OCI-LY3 (cell line): ENCODE measurements at regions not wholly inside any gene's neighbourhood (a gene's known extent, or its start where the extent isn't known, plus 50 kb on each side); places are given as distances from the start of the nearest gene placed in this dataset.

Source experiments
- H2AFZ ChIP-seq: fragments of 200-600, 300-600 bp; shearing (Covaris generic); 2 replicates; pipeline ENCODE4 v1.6.0; 2014; ENCODE audit warnings: antibody characterized with exemption, low read depth, low read length
- H3K27ac ChIP-seq: fragments of 200-600, 300-600 bp; sonication (generic); 2 replicates; pipeline ENCODE4 v1.5.1; 2014; ENCODE audit warnings: mild to moderate bottlenecking, low read length, moderate library complexity, mixed read lengths
- H3K27me3 ChIP-seq: fragments of 200-600, 300-600 bp; sonication (generic); 2 replicates; pipeline ENCODE4 v1.6.1; 2014; ENCODE audit warnings: low read depth, low read length, mixed read lengths
- H3K36me3 ChIP-seq: fragments of 200-600, 300-600 bp; sonication (generic); replicated peaks from 2 replicates; pipeline ENCODE3; 2014; ENCODE audit warnings: low read depth, low read length, mixed read lengths
- H3K4me1 ChIP-seq: fragments of 300-600, 200-600 bp; sonication (generic); 2 replicates; pipeline ENCODE4 v1.6.1; 2014; ENCODE audit warnings: low read length, mixed read lengths
- H3K4me2 ChIP-seq: fragments of 200-600, 300-600 bp; sonication (generic); 2 replicates; pipeline ENCODE4 v1.6.1; 2014; ENCODE audit warnings: low read length, mixed read lengths
- H3K4me3 ChIP-seq: fragments of 300-600, 200-600 bp; sonication (generic); 2 replicates; pipeline ENCODE4 v1.5.1; 2014; ENCODE audit warnings: antibody characterized with exemption, mild to moderate bottlenecking, low read length, moderate library complexity
- H3K79me2 ChIP-seq: fragments of 300-600, 200-600 bp; shearing (Covaris generic); 2 replicates; pipeline ENCODE4 v1.6.1; 2014; ENCODE audit warnings: mild to moderate bottlenecking, low read length, mixed read lengths
- H3K9ac ChIP-seq: fragments of 300-600, 200-600 bp; shearing (Covaris generic); 2 replicates; pipeline ENCODE4 v1.6.0; 2014; ENCODE audit warnings: mild to moderate bottlenecking, low read length, moderate library complexity
- H3K9me3 ChIP-seq: fragments of 200-600, 300-600 bp; shearing (Covaris generic); 2 replicates; pipeline ENCODE4 v1.6.1; 2014; ENCODE audit warnings: low read length, mixed read lengths; ENCODE audit not compliant: insufficient read depth
- H4K20me1 ChIP-seq: fragments of 200-600, 300-600 bp; sonication (generic); 2 replicates; pipeline ENCODE4 v1.6.1; 2016; ENCODE audit warnings: low read length, mixed read lengths; ENCODE audit not compliant: insufficient read depth
- CTCF ChIP-seq: fragments of 200-600, 300-600 bp; sonication (generic); IDR thresholded peaks from 2 replicates; pipeline ENCODE4 v1.5.1; 2014; ENCODE audit warnings: antibody characterized with exemption, low read length, low read depth
- EZH2phosphoT487 ChIP-seq: fragments of 200-600 bp; shearing (Covaris generic); IDR thresholded peaks from 2 replicates; pipeline ENCODE4 v1.6.1; 2018; ENCODE audit warnings: antibody characterized with exemption, mixed run types, low read depth

- peaks cover 25% of the 10 kb centered on the region for H3K27me3 ChIP-seq
- no peaks in the 10 kb centered on the region for H4K20me1 ChIP-seq
- no peak overlapping the region for H3K4me2 ChIP-seq
- no peaks in the 10 kb centered on the region for H3K4me1 ChIP-seq
- TF ChIP-seq CTCF (no peak), EZH2phosphoT487 (no peak)
- H3K36me3 ChIP-seq, result no peaks in the 10 kb centered on the region
- H3K27ac ChIP-seq, result no peak overlapping the region
- H3K79me2 ChIP-seq, result no peaks in the 10 kb centered on the region
- H2AFZ ChIP-seq, result no peak overlapping the region
- no peak overlapping the region for H3K4me3 ChIP-seq
- H3K9ac ChIP-seq, result no peak overlapping the region
- no peaks in the 10 kb centered on the region for H3K9me3 ChIP-seq
These were observed 63.0 kb upstream of the PTPN3 start for GRCh38 chr9:109561137-109561536.

- Histone ChIP-seq H3K4me1 (no peaks in the 10 kb centered on the region), H3K79me2 (no peaks in the 10 kb centered on the region), H3K4me3 (no peak overlapping the region), H3K4me2 (no peak overlapping the region), H2AFZ (no peak overlapping the region), H4K20me1 (no peaks in the 10 kb centered on the region), H3K9me3 (no peaks in the 10 kb centered on the region), H3K9ac (no peak overlapping the region), H3K27me3 (peaks cover 24% of the 10 kb centered on the region), H3K27ac (no peak overlapping the region), H3K36me3 (no peaks in the 10 kb centered on the region)
- TF ChIP-seq CTCF, result no peak
- no peak for TF ChIP-seq EZH2phosphoT487
These were observed 70.0 kb upstream of the PTPN3 start for GRCh38 chr9:109568089-109568488.

- no peak overlapping the region for H2AFZ ChIP-seq
- TF ChIP-seq EZH2phosphoT487 (no peak), CTCF (no peak)
- H3K79me2 ChIP-seq, result no peaks in the 10 kb centered on the region
- no peaks in the 10 kb centered on the region for H3K36me3 ChIP-seq
- no peak overlapping the region for H3K4me3 ChIP-seq
- no peaks in the 10 kb centered on the region for H3K9me3 ChIP-seq
- no peaks in the 10 kb centered on the region for H3K4me1 ChIP-seq
- H3K27me3 ChIP-seq, result peaks cover 22% of the 10 kb centered on the region
- H3K9ac ChIP-seq, result no peak overlapping the region
- H4K20me1 ChIP-seq, result no peaks in the 10 kb centered on the region
- no peak overlapping the region for H3K4me2 ChIP-seq
- no peak overlapping the region for H3K27ac ChIP-seq
These were observed 70.6 kb upstream of the PTPN3 start for GRCh38 chr9:109568568-109569210.

GRCh38 chr9:109574061-109574882 lies 76.2 kb upstream of the PTPN3 start:
- H3K27me3 ChIP-seq, result peaks cover 9% of the 10 kb centered on the region; the same call in 1 of the 2 replicates
- no peak overlapping the region for H3K4me3 ChIP-seq
- H3K27ac ChIP-seq, result no peak overlapping the region
- H3K4me1 ChIP-seq, result no peaks in the 10 kb centered on the region
- no peak overlapping the region for H3K4me2 ChIP-seq
- H2AFZ ChIP-seq, result no peak overlapping the region
- no peaks in the 10 kb centered on the region for H3K9me3 ChIP-seq
- TF ChIP-seq EZH2phosphoT487 (no peak), CTCF (peak; percentile 73)
- H3K9ac ChIP-seq, result no peak overlapping the region
- no peaks in the 10 kb centered on the region for H3K36me3 ChIP-seq
- H4K20me1 ChIP-seq, result no peaks in the 10 kb centered on the region
- no peaks in the 10 kb centered on the region for H3K79me2 ChIP-seq
